Limb (tissue), 2 donors: ENCODE measurements at regions not wholly inside any gene's neighbourhood (a gene's known extent, or its start where the extent isn't known, plus 50 kb on each side); places are given as distances from the start of the nearest gene placed in this dataset.
"Not testable (repeated sequence)": the region's sequence is repeated elsewhere in the genome, so short reads cannot be mapped to it uniquely, and the experiment has no call there.

Experiments
- DNase-seq, 2 donors: peaks; one replicate each; pipeline ENCODE4 v3.0.0-alpha.2; 2016; ENCODE audit errors: extremely low spot score in 2 of 2

DNA sequence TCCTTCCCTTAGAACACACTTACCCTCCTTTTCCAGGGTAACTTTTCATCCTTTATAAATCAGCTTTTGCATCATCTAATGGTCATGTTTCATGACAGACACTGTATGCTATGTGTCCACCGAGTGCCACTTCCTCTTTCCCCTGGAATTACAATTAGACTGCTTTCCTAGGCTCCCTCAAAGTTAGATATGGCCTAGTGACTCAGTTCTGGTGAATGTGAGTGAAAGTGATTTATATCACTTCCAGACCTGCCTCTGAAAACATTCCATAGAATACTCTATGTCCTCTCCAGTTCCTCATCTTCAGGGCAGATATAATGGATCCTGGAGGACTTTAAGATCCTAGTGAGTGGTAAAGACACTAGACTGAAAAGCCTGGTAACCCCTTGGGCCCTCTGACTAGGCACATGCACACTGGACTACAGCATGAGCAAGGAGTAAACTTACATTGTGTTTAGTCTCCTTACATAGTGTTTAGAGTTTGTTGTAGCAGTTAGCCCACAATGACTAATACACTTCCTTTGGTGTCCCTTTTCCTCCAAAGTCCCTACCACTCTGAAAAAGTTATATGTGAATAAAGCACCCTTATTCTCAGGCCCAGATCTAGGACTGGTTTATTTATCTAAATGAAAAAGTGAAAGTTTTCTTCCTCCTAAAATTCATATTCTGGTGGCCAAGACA lies 59.3 kb downstream of the GPR88 start:
- DNase-seq, result no peak

DNA sequence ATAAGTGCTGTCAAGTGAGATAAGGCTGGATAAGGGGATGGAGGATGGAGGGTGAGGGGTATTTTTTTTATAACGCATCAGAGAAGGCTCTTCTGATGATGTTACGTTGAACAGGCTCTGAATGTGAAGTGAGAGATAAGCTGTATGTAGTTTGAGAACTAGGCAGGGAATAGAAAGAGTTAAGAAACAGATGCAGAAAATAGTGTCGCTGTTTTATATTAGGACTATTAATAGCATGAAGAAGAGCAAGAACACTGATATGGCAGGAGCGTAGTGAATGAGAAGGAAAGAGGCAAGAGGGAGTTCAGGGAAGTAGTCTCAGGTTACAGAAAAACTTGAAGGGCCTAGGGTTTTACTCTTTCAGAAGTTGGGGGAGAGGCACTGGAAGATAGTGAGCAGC lies 59.8 kb downstream of the GPR88 start:
- DNase-seq, result no peak

DNA sequence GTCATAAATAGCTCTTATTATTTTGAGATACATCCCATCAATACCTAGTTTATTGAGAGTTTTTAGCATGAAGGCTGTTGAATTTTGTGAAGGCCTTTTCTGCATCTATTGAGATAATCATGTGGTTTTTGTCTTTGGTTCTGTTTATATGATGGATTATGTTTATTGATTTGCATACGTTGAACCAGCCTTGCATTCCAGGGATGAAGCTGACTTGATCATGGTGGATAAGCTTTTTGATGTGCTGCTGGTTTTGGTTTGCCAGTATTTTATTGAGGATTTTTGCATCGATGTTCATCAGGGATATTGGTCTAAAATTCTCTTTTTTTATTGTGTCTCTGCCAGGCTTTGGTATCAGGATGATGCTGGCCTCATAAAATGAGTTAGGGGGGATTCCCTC lies 62.4 kb downstream of the GPR88 start:
- not testable (repeated sequence) for DNase-seq

DNA sequence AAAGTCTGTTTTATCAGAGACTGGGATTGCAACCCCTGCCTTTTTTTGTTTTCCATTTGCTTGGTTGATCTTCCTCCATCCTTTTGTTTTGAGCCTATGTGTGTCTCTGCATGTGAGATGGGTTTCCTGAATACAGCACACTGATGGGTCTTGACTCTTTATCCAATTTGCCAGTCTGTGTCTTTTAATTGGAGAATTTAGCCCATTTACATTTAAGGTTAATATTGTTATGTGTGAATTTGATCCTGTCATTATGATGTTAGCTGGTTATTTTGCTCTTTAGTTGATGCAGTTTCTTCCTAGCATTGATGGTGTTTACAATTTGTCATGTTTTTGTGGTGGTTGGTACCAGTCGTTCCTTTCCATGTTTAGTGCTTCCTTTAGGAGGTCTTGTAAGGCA lies 64.1 kb downstream of the GPR88 start:
- DNase-seq, result not testable (repeated sequence)

DNA sequence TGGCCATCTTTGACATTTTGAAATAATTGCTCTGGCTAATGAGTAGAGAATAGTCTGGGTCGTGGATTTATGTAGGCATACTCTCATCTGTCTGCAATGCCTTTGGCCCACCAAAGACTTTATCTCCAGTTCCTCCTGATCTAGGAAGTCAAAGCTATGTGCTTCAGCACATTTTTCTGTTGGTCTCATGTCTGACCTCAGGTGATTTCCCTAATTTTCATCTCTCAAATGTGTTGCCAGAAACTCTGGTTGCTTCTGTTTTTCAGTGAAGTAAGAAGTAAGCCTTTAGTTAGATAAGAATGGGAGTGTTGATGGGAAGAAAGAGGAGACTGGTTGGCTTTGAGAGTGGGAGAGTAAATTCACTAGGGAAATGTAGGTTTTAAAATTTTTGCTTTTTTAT lies 66.4 kb downstream of the GPR88 start:
- DNase-seq, result no peak

DNA sequence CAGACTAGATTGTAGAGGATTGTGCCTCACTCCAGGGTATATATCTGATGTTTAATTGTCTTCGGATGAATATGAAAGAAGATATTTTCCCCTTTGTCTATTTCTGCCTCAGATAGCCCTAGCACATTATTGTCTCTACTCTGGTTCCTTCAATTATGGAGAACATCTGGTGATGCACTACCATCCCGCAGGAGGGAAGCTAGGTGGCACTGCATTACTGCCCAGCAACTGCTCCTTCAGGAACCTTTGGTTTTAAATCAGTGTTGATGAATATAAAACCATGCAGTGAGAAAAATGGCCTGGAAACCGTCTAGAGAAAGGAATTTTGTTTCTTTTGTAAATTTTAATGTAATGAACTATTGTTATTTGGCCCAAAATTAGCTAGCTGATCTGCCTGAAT lies 68.5 kb downstream of the GPR88 start:
- no peak for DNase-seq

DNA sequence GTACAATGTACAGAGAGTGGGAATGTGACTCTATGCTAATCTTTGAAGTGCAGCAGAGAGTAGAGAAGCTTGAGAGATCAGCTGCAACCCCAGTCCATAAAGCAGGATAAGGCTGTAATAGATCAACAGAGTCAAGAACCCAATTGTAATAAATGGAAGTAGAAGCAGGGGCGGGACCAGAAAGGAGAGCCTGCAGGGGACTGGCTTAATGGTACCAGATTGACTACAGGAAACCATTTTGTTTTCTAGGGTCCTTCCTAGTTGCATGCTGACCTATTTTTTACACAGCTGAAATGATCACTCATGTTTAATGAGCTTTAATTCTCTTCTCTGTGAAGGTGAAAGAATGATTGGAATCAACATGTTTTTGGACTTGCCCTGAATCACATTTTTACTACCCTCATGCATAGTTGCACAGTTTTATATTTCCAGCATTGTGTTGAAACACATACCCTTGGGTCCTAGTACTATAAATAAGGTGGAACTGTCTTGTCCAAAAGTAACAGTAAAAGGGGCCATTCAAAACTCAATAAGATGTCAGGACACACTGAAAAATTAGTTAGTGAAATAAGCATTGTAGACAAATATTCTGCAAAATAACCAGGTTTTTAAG lies 69.8 kb downstream of the GPR88 start:
- DNase-seq, result no peak

DNA sequence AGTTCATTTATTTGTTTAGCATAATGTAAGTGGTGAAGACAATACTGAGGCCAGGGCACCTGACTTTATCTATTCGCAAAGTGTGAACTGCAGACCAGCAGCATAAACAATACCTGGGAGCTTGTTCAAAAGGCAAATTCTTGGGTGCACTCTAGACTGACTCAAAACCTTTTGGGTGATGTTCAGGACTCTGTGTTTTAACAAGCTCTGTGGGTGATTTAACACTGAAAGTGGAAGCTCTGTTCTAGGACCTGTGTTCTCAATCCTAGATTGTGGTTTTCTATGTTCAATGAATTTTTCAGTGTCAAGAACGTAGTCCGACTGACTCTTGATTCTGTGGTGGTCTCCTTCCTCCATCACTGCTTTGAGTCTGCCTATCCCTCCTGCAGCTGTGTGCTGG lies 71.9 kb downstream of the GPR88 start:
- DNase-seq, result no peak

DNA sequence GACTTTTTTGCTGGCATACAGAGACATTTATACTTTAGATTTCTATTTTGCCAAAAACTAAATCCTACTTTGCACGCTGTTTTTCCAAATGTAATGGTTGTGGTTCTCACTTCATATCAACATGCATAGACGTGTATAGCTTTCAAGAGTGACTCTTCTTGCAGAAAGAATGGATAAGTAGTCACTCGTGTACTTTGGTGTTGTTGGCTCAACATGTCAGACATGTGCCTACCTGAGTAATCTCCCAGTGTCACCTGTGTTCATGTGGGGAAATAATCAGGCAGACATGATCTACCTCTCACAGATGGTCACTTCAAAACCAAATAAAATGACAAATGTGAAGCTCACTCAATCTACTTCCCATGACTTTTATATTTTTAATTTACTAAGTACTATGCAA lies 73.1 kb downstream of the GPR88 start:
- no peak for DNase-seq

DNA sequence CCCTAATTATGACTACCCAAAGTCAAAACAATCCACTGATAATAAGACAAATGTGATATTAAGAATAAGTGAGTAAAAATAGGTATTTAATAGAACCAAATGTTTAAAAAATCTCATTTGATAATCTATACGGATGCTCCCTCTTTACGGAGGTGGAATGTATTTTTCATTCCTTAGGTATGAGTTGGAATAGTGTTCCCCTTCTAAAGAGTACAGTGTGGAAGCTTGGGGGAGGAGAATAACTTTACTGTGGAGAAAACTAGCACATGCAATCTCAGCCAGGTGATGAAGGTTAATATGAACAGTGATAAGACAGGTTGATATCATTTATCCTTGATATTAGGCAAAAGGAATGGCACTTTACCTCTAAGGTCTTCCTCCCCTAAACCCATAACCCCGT lies 74.6 kb downstream of the GPR88 start:
- DNase-seq, result no peak

DNA sequence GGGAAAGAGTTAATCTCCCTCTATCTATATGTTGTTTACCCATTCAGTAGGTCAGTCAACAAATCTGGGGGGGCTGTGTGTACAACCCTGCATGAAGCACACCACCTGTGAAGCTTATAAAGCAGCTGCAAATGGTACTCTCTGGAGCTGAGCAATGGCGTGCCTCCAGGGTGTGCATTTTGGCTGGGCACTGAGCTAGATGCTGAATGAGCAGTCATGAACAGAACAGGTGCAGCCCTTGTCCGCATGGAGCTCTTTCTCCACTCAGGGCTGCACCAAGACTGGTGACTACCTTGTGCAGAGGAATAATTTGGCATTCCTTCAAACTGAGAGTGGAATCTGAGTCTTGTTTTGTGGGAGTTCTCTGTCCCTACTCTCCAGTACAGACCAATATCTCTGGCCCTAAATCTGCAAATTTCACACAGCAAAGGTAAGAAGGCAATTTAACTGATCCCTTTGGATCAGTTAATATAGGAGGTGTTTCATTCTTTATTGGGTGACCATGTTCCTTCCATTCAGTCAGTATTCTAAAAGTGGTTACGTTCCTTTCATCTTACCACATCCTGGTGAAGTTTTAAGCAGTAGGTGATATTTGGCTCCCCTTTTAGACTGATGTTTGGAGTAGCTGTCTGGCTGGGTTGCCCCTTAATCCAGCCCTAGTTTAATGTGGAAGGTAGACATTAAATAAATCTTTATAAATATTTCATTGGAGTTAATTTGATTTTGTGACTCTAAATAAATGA lies 76.0 kb downstream of the GPR88 start:
- DNase-seq, result no peak

DNA sequence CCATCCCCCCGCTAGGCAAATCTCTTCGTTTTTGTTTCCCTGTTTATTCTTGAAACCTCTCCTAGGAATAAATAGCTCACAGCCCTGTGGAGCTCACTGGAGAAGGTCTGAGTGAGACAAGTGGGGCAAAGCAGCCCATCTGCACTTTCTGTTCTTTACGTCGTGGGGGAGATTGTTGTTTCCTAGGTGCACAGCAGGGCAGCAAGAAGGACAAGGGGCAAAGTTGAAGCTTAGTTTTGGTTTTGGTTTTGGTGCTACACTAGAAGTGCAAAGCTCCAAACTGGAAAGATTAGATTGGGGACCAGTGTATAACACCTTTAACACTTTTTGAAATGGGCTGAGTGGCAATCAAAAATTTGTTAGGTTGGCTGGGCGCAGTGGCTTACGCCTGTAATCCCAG lies 76.6 kb downstream of the GPR88 start:
- DNase-seq, result no peak

DNA sequence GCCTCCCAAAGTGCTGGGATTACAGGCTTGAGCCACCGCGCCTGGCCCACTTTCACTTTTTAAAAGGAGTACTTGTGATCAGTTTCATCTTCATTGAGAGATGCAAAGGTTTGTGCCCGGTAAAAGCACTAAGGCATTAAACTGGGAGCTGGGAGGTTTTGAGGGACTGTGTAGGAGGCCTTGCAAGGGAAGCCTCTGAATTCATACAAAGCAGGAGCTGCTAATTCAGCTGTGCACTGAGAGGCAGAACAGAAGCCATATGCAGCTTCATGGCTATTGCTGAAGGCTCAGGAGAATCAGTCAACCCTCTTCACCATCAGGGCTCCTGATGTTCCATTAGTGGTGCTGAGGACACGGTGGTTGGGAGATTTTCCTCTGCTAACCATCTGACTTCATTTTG lies 77.7 kb downstream of the GPR88 start:
- DNase-seq, result no peak

DNA sequence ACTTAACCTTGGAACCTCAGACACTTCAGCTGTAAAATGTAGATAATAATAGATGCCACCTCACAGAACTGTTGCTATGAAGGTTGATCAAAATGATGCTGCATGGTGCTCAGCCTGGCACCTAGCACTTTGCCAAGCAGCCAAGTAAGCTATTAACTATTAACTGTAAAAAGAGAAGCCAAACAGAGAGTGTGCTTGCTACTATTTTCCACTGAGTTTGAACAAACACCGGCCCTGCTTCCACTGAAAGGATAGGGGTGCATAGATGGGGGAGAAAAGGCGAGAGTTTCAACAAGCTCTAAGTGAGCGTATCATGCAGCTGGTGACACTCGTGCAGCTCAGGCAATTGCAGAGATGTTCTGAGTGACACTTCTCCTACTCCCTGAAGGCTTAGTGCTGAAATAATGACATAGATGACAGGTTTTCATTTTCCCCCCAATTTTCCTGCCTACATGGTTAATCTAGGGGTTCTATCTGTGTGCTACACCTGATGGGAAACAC lies 78.2 kb downstream of the GPR88 start:
- DNase-seq, result no peak

DNA sequence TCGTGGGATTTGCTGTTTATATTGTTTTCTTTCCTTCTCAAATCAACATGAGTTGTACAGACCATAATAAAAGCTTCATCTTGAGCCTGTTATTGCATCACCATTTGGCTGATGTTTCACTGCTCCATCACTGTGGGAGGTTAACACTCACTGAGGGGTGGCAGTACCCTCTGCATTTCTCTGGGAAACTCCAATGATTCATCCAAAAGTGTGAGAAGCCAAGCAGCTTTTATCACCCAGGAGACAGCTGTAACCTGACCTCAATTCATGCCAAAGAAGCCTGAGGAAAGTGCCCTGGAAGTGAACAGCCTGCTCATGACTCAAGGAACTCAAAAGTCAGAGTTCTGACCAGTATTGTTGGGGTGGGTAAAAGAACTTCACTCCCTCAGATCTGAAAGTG lies 84.1 kb downstream of the GPR88 start:
- no peak for DNase-seq

DNA sequence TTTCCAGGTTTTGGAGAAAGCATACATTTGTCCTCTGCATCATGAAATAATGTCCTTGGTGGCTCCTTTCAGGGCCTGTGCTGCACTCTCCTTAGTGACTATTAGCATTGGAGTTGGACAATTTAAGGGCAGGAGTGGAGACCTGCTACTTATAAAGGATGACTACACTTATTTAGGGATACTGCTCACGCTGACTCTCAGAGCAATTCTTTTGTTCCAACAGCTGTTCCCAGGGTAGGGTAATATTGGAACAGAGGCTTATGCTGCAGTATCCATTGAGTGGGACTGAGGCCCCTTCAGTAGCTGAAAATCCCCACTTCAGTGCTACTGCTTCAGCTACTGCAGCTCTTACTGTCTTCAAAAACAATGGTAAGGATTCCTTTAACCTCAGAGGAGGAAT lies 84.6 kb downstream of the GPR88 start:
- DNase-seq, result no peak

DNA sequence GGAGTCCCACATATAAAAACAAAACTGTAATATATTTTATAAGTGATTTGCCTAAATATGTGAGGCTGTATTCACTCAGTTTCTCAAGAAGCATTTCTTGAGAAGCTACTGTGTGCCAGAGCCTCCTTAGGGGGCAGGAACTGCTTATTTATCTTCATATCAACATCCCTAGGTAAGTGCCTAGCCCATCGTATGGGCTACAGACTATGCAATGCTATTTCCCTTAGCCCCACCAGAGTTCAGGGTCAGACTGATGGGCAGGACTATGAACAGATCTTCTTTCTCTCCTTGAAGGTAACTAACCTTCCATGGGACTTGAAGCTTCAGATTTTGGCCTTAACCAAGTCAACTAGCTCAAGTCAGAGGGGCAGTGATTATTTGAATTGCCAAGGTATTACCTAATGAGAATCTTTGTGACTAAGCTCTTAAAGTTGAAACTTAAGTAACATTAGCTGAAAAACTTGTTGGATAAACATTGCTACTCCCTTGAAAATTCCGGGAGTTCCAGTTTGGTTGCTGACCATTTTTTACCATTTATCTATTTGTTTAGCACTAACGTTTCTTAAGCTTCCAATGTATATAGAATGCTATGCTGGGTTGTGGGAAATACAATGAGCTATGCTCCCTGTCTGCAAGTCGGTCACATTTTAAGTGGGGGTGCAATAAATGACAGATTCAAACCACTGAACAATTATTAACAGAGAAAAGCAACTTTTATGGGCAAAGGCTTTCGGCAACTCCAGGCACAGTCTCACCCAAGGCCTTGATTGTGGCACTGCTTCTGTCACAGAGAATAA lies 85.2 kb downstream of the GPR88 start:
- no peak for DNase-seq

DNA sequence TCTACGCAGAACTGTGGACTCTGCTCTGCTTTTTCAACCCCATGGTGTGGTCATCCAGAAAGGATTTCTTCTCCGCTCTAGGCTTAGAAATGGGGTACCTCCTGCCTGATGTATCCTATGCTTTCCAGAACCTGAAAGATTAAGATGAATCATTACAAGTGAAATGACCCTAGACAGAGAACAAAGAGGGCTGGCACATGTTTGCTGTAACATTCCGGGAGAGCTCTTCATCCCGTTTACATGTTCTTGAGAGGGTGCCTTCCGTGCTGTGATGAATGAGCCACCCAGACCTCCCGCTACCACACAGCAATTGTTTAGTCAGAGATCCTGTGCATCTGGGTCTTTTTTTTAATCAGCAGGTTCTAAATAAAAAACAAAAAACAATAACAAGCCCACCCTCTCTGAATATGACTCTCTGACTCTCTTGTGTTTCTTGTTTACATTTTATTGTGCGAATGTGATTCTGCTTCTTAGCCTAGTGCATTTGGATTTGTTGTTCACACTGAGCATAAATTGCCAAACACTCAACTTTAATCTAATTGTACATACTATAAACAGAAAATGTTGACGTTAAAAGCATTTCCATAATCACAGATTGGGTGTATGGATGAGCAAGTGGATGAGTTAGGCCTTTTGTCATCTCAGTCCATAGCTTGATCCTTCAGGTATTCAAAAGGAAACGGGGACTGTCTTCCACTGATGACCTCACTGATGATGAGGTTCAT lies 87.1 kb downstream of the GPR88 start:
- no peak for DNase-seq

DNA sequence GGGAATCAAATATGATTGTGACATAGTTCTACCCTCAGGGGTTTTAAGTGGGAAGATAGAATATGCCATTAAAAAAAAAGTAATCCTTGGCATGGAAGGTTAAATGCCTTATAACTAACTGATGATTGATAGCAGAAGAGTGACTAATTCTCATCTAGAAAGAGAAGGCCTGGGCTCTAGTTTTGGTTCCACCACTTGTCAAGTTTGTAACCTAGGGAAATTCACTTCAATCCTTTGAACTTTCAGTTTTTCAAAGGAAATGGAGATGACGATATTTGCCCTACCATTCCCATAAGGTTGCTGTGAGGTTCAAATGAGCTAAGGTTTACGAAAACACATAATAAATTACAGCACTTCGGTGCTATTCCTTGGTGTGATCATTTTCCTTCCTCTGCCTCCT lies 88.5 kb downstream of the GPR88 start:
- no peak for DNase-seq

DNA sequence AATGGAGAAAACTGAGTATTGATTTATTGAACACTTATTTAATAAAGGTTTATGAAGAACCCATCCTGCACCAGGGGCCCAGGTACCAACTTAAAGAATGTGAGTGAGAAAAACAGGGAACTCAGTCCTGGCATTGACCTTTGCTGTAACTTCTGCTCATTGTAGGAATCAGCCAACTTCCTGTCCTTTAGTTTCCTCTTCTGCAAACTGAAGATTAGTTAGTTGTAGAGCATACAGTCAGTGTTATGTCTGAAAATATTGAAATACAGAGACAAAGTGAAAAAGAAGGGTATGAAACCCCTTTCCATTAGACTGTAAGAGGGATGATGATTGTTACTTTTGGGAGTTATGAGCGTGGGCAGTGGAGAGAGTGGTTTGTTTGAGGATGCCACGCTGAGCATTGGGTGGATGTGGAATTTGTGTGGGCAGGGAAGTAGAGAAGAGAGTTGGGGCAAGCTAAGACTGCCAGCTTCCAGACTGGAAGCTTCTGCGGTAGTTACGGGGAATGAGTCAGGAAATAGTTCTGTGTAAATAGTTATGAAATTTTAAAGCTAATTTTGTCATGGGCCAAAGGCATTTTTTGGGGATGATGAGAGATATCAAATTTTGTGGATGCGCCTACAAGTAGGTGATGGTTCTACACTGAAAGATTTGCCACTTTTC lies 89.2 kb downstream of the GPR88 start:
- no peak for DNase-seq

DNA sequence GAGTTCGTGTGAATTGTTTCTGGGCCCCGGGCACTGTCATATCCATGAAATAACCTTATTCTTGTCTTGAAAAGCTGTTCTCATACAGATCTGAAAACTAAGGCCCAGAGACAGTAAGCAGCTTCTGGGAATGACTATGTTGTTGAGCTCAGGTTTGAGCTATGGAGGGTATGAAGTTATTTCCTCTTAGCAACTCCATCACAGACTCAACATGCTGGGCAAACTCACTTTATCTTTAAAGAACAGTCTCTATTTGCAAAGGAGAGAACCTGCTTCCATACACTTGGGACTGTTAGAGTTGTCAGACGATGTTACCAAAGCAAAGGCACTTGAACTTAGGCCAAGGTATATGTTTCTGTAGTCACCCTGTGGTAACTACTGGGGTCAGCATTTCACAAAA lies 90.0 kb downstream of the GPR88 start:
- no peak for DNase-seq
